ENCODE measurements at regions not wholly inside any gene's neighbourhood (a gene's known extent, or its start where the extent isn't known, plus 50 kb on each side); places are given as distances from the start of the nearest gene placed in this dataset.

DNA sequence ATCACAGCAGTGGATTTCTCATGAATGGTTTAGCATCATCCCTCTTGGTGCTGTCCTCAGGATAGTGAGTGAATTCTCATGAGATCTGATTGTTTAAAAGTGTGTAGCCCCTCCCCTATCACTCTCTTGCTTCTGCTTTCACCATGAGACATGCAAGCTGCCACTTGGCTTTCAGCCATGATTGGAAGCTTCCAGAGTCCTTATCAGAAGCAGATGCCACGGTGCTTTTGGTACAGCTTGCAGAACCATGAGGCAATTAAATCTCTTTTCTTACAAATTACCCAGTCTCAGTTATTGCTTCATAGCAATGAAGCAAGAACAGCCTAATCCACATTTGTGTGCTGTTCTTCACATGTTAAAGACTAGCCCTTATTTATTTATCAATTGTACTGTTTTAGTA is 495.2 kb upstream of the EPHA6 start:
- TF ChIP-seq, protein P1, sequence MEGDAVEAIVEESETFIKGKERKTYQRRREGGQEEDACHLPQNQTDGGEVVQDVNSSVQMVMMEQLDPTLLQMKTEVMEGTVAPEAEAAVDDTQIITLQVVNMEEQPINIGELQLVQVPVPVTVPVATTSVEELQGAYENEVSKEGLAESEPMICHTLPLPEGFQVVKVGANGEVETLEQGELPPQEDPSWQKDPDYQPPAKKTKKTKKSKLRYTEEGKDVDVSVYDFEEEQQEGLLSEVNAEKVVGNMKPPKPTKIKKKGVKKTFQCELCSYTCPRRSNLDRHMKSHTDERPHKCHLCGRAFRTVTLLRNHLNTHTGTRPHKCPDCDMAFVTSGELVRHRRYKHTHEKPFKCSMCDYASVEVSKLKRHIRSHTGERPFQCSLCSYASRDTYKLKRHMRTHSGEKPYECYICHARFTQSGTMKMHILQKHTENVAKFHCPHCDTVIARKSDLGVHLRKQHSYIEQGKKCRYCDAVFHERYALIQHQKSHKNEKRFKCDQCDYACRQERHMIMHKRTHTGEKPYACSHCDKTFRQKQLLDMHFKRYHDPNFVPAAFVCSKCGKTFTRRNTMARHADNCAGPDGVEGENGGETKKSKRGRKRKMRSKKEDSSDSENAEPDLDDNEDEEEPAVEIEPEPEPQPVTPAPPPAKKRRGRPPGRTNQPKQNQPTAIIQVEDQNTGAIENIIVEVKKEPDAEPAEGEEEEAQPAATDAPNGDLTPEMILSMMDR (IDR thresholded peaks at IDR 0.05): no peak
- TF ChIP-seq, protein P2, sequence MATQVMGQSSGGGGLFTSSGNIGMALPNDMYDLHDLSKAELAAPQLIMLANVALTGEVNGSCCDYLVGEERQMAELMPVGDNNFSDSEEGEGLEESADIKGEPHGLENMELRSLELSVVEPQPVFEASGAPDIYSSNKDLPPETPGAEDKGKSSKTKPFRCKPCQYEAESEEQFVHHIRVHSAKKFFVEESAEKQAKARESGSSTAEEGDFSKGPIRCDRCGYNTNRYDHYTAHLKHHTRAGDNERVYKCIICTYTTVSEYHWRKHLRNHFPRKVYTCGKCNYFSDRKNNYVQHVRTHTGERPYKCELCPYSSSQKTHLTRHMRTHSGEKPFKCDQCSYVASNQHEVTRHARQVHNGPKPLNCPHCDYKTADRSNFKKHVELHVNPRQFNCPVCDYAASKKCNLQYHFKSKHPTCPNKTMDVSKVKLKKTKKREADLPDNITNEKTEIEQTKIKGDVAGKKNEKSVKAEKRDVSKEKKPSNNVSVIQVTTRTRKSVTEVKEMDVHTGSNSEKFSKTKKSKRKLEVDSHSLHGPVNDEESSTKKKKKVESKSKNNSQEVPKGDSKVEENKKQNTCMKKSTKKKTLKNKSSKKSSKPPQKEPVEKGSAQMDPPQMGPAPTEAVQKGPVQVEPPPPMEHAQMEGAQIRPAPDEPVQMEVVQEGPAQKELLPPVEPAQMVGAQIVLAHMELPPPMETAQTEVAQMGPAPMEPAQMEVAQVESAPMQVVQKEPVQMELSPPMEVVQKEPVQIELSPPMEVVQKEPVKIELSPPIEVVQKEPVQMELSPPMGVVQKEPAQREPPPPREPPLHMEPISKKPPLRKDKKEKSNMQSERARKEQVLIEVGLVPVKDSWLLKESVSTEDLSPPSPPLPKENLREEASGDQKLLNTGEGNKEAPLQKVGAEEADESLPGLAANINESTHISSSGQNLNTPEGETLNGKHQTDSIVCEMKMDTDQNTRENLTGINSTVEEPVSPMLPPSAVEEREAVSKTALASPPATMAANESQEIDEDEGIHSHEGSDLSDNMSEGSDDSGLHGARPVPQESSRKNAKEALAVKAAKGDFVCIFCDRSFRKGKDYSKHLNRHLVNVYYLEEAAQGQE (IDR thresholded peaks at IDR 0.05; ENCODE audit: insufficient read depth in 1 of 2, low read depth in 2 of 2, low read length in 1 of 2): no peak
- TF ChIP-seq SIN3A (IDR thresholded peaks at IDR 0.05; ENCODE audit: borderline replicate concordance, insufficient read depth, low read depth, low read length) (no peak), POLR2AphosphoS5 (IDR thresholded peaks at IDR 0.05; ENCODE audit: low read depth, low read length) (no peak), TCF7L2 (IDR thresholded peaks at IDR 0.05; ENCODE audit: low read depth, low read length) (no peak)
